Stimulated activated CD4-positive, alpha-beta T cell treated with anti-CD3 and anti-CD28 coated beads, Interleukin-2, amount 100 ng/mL, for 48 hours (primary cell): ENCODE measurements at regions not wholly inside any gene's neighbourhood (a gene's known extent, or its start where the extent isn't known, plus 50 kb on each side); places are given as distances from the start of the nearest gene placed in this dataset.
"Not testable (repeated sequence)": the region's sequence is repeated elsewhere in the genome, so short reads cannot be mapped to it uniquely, and the experiment has no call there.

Source experiments
- DNase-seq, 2 donors: peaks; one replicate each; pipeline ENCODE4 v3.0.0-alpha.2; 2020

DNA sequence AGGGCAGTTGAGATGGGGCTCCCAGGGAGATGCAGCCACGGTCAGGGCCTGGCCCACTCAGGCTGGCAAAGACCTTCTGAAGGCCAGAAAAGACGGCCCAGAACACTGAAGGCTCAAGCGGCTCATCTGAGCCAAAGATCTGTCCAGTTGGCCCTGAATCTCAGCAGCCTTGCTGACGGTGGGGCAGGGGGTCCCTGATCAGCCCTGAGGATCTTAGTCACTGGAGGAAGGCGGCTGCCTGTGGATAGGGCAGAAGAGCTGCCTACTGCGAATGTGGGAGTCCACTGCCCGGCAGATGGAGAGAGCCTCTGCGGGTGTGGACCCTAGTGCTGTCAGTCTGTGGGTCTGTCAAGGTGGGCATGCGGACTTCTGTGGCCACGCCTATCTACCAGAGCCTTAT is 1738.2 kb downstream of the TP53TG3F start:
- DNase-seq = no peak

DNA sequence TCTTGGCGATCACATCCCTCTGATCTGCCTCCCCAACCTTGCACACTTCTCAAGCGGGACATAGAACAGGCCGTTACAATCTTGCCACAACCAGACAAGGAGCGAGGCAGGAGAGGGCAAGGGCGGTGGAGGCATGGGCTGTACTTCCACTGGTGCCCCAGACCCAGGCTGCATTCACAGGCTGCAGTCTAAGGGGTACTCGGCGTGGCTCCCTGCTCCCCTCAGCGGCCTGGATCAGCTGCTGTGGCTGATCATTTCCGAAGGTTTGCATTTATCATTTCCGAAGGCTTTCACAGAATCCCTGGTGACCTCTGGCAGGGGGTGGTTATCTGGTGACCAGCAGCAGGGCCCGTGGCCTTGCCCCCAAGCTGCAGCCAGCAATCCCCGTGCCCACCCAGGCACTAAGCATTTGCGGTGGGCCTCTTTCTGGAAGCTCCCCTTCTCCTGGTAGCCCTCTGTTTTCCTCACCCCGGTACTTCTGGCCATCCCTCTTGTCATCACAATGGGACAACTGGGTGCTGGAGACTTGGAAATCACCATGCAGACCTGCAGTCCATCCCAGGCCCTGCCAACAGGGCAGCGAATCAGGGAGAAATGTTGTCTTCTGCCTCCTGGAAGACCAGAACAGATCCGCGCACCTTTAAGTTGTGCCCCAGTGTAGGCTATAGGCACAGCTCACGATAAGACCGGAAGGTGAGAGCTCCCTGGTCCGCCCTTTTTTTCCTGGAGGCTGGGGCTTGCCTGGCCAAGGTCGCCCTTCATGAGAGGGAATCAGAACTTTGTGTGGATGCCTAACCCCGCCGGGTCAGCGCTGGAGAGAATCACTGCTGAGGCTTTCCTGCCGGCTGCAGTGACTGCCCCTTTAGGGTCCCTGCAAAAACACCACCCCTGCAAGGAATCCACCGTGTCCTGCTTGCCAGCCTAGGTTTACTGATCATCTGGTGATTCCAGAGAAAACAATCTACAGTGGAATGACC is 1739.1 kb downstream of the TP53TG3F start:
- DNase-seq = no peak

DNA sequence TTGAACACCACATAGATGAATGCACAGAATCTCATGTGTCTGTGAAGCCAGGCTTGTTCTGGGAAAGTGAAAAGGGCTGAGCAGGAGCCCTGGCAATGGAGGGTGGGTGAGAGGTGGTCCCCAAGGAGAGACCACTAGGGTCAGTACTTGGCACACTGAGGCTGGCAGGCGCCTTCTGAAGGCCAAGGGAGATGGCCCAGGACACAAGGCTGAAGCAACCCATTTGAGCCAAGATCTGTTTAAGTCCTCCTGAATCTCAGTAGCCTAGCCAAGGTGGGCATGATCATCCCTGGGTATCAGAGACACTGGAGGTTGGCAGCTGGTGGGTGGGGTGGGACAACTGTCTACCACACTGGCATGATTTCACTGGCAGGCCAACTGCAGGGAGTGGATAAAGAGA is 1741.2 kb downstream of the TP53TG3F start:
- no peak for DNase-seq

DNA sequence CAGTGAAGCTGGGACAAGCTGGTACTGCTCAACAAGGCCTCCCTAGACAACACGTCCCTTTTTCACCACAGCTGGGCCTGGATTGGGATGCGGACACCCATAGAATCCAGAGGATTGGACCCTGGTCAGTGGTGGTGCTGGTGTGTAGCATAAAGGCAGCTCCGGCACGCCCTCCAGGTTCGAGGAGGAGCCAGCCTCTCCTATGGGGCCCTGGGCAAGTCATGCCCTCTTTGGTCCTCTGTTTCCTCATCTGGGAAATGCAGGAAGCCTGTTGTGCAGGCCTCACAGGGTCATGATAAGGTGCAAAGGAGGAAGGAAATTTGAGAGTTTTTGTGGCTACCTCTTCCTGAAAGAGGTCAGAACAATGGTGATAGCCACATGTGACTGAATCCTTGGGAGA is 1741.7 kb downstream of the TP53TG3F start:
- DNase-seq = no peak

DNA sequence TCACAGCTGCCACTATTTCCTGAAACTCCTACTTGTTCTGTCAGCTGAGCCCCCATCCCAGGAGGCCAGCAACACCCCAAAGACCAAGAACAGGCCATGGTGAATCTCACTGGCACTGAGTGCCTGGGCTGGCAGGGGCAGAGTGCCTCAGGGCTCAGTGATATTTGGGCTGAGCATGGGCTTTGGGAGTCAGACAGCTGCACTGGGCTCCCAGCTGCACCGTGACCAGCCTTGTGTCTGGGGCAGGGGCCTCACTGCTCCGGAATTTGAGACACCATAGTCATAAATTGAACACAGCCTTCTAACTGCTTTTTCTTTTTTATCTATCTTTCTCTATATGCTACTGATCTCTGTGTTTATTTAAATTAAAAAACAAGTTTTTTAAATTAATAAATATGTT is 1744.2 kb downstream of the TP53TG3F start:
- no peak for DNase-seq

DNA sequence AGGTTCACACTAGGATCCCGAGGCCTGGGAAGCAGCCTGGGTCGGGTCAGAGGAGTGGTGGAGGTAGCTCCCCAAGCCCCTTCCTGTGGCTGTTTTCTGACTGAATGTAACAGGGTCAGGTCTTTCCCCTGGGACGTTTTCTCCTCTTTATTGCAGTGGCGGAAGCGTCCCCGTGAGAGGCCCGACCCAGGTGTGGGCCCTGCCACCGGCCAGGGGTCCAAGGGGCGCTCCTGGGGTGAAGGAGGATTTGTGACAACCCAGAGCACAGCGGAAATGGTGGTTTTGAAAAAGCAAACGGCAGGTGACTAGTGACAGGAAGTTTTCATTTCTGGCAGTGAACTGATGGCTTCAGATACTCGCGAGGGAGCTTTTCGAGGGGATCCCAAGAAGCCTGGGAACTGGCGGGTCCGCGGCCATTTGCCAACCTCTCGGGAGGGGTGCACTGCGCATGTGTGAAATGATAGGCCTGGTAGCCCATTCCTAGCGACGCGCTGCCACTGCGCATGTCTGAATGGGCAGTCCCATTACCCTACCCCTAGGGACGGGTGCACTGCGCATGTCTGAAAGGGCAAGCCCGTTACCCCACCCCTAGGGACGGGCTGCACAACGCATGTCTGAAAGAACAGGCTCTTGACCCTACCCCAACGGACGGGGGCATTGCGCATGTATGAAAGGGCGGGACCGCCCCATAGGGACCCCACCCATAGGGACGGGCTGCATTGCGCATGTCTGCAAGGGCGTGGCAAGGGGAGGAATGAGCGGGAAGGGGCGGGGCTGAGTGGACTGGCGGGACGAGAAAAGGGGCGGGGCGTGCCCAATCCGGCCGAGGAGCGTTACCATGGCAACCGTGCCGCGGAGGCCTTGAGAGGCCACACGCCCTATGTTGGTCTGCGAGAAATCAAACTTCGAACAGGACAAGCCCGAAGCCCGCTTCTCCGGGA is 1747.9 kb downstream of the TP53TG3F start:
- no peak for DNase-seq

DNA sequence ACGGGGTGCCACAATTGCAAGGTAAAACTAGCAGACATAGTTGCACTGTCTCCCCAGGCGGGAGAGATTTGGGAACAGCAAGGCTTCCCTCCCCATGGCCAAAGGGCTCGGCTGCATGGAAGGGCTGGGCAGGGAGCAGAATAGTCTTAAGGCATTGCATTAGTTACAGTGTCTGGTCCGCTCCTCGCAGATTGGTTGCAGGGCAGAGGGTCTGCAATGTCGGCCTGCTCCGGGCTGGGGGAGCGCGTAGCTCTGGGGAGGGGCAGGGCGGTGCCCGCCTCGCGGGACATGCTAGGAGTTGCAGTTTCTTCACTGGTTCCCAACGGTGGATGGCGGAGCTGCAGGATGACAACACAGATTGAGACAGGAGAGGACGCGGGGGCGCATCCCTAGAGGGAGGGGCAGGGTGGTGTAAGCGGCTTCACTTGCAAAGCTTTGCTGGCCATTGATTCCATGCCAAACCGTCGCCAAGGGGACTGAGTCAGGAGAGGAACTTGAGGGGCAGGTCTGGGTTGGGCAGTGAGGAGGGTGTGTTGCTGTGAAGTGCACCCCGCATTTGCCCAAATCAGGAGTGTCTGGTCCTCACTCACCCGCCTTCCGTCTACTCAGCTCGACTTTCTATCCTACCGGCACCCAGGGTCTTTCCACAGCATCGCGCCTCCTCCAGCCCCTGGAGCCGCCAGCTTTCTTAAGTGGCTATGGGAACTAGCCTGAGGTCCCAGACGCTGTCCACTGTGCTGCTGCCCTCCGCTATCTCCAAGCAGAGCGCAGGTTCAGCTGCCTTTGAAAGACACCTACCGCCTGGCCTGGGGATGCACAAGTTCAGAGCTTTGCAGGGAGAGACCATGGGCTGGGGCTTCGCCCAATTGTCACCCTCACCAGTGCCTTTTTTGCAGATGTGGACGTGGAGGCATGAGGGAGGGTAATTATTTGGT is 1748.9 kb downstream of the TP53TG3F start:
- no peak for DNase-seq

DNA sequence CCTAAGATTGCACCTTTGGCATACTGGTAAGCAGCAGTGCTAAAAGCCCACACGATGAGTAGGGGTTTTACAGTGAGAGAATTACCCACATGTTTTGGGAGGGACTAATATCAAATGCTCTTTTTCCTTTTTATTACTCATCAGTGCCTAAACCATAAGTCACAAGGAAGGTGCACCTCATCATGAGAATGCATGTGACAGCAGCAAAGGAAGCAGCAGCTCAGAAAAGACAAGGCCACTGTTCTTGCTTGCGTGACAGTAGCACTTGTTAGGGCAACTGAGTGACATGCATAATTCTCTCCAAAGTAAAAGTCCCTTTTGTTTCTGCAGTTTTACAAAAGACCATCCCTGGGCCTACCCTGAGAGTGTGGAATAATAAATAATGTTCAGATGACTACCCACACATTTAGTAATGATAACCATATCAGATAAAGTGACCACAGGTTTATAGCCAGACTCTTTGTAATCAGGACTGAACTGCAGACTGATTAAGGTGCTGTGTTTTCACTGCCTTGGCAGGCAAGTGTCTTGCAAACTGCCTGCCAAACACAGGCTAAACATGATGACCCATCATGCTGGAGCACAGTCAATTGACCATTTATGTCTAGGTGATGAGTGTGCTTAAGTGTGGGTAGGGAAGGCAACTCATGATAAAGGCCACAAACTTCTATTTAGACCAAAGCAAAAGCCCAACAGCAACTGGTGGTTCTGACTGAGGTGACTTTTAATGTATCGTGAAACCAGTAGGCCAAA is 1751.4 kb downstream of the TP53TG3F start:
- DNase-seq = no peak

DNA sequence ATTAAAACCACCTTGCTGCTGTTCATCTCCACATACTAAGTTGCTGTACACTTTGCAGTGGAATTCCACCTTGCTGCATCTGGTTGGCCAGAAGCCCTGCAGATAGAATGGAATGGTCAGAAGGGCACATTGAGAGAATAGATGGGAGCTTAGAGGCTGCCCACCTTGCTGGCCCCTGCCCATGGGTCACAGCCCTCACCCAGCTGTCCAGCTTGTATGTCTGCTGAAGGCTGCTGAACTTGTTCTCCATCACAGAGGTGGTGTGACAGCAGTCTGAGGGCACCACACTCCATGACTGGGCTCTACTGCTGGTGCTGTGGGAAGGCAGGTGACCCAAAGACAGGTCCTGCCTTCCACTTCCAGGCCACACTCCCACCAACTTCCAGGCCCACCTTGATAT is 1755.4 kb downstream of the TP53TG3F start:
- DNase-seq = no peak

DNA sequence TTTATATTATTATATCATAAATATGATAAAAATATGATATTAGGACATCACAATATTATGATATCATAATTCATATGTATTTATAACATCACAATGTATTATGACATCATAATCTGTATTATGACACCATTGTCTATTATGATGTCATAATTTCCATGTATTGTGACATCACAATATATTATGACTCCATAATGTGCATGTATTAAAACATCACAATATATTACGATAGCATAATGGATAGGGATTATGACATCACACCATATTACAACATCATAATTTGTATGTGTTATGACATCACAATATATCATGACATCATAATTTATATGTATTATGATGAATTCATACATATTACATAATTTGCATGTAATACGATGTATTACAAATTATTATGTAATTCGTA is 1755.9 kb downstream of the TP53TG3F start:
- no peak for DNase-seq

DNA sequence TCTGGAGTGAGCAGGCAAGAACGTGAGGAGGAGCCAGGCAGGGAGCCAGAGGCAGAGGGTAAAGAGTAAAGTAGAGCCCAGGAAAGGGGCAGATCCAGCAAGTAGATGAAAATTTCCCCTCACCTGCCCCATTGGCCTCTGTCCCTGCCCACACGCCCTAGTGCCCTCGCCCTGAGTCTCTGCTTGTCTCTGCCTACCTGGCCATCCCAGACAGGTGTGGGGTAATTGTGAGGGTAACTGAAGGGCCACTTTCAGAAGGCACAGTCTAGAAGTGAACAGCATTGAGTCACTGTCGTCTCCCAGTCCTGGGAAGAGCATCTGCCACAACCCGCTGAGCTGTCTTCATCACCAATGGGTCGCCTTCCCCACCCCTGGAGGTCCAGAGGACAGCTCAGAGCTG is 1756.8 kb downstream of the TP53TG3F start:
- DNase-seq = not testable (repeated sequence)

DNA sequence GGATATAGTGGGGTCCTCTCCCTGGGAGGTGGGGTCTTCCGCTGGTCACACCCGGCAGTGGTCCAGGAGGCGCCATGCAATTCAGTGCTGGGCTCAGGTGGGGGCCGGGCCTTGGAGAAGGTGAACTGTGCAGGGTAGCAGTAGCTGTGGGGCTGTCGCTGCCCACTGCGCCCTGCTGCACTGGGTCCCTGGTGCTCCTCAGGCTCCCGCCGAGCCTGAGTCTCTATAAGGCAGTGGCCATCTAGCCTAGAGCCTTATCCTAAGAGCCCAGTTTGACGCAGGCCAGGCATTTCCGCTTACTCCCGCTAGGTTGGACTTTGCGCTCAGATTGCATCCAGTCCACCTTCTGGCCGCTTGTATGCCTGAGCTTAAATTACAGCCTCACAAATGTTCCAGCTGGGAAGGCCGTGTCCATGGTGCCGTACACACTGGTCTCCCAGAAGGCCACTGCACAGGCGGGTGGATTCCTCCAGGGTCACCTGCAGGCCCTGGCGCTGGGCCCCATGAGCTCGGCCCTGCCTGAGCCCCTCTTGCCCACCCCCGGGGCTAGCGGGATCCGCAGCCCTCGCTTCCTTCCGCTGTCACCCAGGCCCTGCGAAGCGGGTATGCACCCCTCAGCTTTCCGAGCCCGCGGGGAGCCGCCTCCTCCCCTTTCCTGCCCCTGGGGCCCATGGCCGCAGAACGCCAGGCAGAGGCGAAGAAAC is 1762.2 kb downstream of the TP53TG3F start:
- DNase-seq = no peak

DNA sequence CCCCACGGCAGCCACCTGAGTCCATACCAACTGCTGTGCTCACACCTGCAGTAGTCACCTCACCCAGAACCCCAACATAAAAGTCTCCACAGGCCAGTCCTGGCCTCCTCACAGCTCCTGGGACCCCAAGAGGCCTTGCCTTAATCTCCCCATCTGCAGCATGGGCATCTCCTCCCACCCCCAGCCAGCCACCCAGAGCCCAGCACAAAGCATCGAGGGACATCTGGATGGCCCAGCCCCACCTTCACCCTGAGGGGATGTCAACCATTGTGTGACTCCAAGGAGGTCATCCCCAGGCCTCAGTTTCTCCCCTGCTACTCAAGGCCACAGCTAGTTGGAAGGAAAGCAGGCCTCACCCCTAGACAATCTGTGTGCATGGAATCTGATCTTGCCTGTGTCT is 1775.3 kb downstream of the TP53TG3F start:
- no peak for DNase-seq

DNA sequence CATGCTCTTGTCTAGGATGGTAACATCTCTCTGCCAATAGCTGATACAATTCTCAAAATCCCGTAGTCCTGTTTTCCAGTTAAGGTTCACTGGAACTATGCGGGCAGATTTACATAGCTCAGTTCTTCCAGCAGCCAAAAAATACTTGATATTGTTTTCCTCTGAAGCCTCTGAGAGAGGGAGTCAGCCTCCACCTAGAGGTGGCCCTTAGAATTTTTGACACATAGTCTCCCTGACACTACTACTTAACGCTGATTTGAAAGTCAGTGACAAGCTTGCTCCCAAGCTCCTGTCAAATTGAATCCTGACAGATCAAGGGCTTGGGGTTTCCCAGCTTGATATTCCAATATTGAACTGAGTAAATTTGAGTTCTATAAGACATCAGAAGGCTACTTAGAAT is 1780.1 kb downstream of the TP53TG3F start:
- DNase-seq = no peak

DNA sequence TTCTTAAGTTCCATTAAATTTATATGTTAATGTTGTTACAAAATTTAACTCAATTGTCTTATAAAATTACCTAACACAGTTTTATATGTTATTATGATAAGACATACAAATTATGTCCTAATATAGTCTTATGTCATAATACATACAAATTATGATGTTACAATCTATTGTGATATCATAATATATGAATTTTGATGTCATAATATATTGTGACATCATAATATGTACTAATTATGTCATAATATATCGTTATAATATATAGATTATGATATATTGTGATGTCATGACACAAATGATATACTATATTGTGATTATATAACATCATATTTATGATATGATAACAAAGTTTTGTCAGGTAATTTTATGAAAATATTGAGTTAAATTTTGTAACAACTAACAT is 1789.6 kb downstream of the TP53TG3F start:
- DNase-seq = no peak

DNA sequence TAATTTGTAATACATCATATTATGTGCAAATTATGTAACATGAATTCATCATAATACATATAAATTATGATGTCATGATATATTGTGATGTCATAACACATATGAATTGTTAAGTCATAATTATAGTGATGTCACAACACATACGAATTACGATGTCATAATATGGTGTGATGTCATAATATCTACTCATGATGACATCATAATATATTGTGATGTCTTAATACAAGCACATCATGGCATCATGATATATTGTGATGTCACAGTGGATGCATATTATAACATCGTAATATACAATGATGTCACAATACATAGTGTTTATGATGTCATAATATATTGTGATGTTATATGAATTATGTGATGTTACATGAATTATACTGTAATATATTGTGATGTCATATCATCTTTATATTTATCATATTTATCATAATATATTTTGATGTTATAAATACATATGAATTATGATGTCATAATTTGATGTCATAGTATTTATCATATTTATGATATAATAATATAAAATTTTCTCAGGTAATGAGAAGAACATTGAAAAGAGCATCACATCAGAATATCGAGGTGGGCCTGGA is 1793.0 kb downstream of the TP53TG3F start:
- no peak for DNase-seq

DNA sequence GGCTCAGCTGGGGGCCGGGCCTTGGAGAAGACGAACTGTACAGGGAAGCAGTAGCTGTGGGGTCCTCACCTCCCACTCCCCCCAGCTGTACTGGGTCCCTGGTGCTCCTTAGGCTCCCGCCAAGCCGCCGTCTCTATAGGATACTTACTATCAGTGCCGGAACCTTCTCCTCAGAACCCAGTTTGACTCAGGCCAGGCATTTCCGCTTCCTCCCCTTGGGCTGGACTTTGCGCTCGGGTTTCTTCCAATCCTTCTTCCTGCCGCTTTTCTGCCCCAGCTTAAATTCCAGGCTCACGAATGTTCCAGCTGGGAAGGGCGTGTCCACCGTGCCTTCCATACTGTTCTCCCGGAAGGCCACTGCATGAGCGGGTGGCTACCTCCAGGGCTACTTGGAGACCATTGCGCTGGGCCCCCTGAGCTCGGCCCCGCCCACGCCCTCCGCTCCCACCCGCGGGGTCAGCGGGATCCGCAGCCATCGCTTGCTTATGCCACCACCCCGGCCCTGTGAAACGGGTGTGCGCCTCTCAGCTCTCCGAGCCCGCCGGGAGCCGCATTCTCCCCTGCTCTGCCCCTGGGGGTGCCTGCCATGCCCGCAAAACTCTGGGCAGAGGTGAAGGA is 1795.9 kb downstream of the TP53TG3F start:
- DNase-seq = no peak

DNA sequence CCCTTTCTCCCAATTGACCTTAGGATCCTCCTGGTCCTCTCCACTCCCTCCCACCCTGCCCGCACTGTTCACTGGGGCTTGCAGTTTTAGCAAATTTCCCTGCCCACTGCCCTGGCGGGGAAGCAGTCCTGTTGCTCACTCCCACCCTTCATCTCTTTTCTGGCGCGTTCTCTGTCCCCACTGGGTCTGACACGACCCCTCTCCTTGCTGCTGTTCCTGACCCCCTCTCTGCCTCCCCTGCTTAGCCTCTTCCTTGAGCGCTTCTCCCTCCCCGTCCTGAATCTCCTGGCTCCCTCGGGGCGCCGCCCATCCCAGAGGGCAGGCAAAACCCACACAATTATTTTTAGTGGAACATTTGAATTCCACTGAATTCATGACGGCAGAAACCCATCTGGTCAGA is 1796.4 kb downstream of the TP53TG3F start:
- no peak for DNase-seq

DNA sequence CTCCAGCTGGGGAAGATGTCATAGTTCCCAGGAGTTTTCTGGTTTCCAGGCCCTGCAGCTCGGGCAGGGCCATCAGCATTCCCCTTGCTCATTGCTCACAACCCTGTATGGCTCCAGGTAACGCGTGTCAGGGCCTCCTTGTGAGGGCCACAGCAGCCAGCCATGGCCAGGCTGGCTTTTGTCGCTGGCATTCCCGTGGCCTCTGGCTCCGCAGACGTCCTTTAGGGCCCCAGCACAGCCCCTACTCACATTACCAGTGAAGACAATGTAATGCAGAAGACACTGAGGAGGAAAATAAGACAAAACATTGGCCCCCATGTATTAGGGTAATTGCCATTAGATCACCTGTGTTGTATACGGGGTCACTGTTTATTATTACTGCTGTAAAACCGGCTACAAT is 1799.0 kb downstream of the TP53TG3F start:
- no peak for DNase-seq

DNA sequence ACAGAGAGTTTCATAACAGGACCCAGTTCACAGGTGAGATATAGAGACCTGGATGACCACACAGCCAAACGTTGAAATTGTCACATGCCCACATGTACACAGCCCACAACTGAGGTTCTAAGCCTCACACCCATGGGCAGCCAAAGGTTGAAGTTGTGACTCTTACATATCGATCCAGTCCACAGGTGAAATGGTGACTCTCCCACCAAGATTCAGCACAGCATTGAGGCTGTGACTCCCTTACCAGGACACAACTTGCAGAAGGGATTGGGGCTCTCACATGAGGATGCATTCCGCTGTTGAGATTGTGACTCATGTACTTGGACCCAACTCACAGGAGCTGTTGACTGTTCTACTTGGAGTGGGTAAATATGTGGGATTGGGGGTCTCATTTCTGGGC is 1836.4 kb downstream of the TP53TG3F start:
- no peak for DNase-seq
